ENCODE measurements at regions not wholly inside any gene's neighbourhood (a gene's known extent, or its start where the extent isn't known, plus 50 kb on each side); places are given as distances from the start of the nearest gene placed in this dataset.

- H3K9me2 ChIP-seq (ENCODE audit: insufficient read depth, low read length): no peaks in the 10 kb centered on the region
- H3K36me3 ChIP-seq (ENCODE audit: insufficient read depth, low read length): no peaks in the 10 kb centered on the region
- no peak overlapping the region for H3K27ac ChIP-seq (ENCODE audit: low read length)
- H3K9ac ChIP-seq (ENCODE audit: low read length): no peak overlapping the region
- no peaks in the 10 kb centered on the region for H4K20me1 ChIP-seq (ENCODE audit: insufficient read depth)
- no peak overlapping the region for H3K4me2 ChIP-seq (ENCODE audit: low read length)
- H3K27me3 ChIP-seq (ENCODE audit: insufficient read depth, low read depth, low read length): no peaks in the 10 kb centered on the region
- no peaks in the 10 kb centered on the region for H3F3A ChIP-seq (ENCODE audit: insufficient read depth, low read length, poor library complexity, severe bottlenecking)
- no peaks in the 10 kb centered on the region for H3K9me3 ChIP-seq (ENCODE audit: low read length)
- no peak overlapping the region for H3K4me3 ChIP-seq (ENCODE audit: low read length)
- TF ChIP-seq SMC3 (conservative IDR thresholded peaks at IDR 0.05; ENCODE audit: poor library complexity) (no peak), EZH2 (IDR thresholded peaks at IDR 0.05; ENCODE audit: borderline replicate concordance, insufficient read depth, low read length, poor library complexity, severe bottlenecking) (no peak), EP300 (conservative IDR thresholded peaks at IDR 0.05; ENCODE audit: poor library complexity, severe bottlenecking) (no peak), REST (IDR thresholded peaks at IDR 0.05; ENCODE audit: borderline replicate concordance) (no peak), RAD21 (conservative IDR thresholded peaks at IDR 0.05) (no peak), POLR2AphosphoS5 (IDR thresholded peaks at IDR 0.05) (no peak), TAF1 (IDR thresholded peaks at IDR 0.05; ENCODE audit: low read depth) (no peak), MXI1 (conservative IDR thresholded peaks at IDR 0.05; ENCODE audit: poor library complexity, severe bottlenecking) (no peak)
- TF ChIP-seq, protein P1, sequence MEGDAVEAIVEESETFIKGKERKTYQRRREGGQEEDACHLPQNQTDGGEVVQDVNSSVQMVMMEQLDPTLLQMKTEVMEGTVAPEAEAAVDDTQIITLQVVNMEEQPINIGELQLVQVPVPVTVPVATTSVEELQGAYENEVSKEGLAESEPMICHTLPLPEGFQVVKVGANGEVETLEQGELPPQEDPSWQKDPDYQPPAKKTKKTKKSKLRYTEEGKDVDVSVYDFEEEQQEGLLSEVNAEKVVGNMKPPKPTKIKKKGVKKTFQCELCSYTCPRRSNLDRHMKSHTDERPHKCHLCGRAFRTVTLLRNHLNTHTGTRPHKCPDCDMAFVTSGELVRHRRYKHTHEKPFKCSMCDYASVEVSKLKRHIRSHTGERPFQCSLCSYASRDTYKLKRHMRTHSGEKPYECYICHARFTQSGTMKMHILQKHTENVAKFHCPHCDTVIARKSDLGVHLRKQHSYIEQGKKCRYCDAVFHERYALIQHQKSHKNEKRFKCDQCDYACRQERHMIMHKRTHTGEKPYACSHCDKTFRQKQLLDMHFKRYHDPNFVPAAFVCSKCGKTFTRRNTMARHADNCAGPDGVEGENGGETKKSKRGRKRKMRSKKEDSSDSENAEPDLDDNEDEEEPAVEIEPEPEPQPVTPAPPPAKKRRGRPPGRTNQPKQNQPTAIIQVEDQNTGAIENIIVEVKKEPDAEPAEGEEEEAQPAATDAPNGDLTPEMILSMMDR (IDR thresholded peaks at IDR 0.05; ENCODE audit: poor library complexity, severe bottlenecking): no peak
- no peaks in the 10 kb centered on the region for H3K79me2 ChIP-seq (replicated peaks; ENCODE audit: insufficient read depth, low read length)
- H2AFZ ChIP-seq (ENCODE audit: low read depth, low read length): no peak overlapping the region
Observed at GRCh38 chr7:26916779-26917320, 52.5 kb upstream of the SKAP2 start.

DNA sequence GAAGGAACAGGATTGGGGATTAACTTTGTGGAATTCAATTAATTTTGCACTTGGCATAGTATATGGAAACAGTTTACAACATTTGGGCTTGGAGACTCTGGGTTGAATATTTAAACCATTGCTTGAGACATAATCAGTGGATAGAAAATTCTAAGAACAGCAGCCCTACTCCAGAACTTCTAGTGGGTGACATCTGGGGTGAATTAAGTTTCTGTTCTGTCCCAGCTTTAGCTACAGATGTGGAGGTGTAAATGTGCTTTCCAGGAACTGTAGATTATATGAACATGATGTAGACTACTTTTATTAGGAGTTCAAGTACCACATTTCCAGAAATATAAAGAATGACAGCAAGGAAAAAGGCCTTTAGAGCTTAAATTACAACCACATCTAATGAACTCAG, 51.9 kb upstream of the SKAP2 start:
- Histone ChIP-seq H3K27ac (ENCODE audit: low read length) (no peak overlapping the region), H3K9ac (ENCODE audit: low read length) (no peak overlapping the region), H3K36me3 (ENCODE audit: insufficient read depth, low read length) (no peaks in the 10 kb centered on the region), H3K27me3 (ENCODE audit: insufficient read depth, low read depth, low read length) (no peaks in the 10 kb centered on the region), H3K4me3 (ENCODE audit: low read length) (no peak overlapping the region), H3K9me3 (ENCODE audit: low read length) (no peaks in the 10 kb centered on the region), H3K9me2 (ENCODE audit: insufficient read depth, low read length) (no peaks in the 10 kb centered on the region), H3F3A (ENCODE audit: insufficient read depth, low read length, poor library complexity, severe bottlenecking) (no peaks in the 10 kb centered on the region), H3K79me2 (replicated peaks; ENCODE audit: insufficient read depth, low read length) (no peaks in the 10 kb centered on the region), H3K4me2 (ENCODE audit: low read length) (no peak overlapping the region), H4K20me1 (ENCODE audit: insufficient read depth) (no peaks in the 10 kb centered on the region), H2AFZ (ENCODE audit: low read depth, low read length) (no peak overlapping the region)
- TF ChIP-seq POLR2AphosphoS5 (IDR thresholded peaks at IDR 0.05) (no peak), TAF1 (IDR thresholded peaks at IDR 0.05; ENCODE audit: low read depth) (no peak), REST (IDR thresholded peaks at IDR 0.05; ENCODE audit: borderline replicate concordance) (no peak), SMC3 (conservative IDR thresholded peaks at IDR 0.05; ENCODE audit: poor library complexity) (no peak), MXI1 (conservative IDR thresholded peaks at IDR 0.05; ENCODE audit: poor library complexity, severe bottlenecking) (no peak), EP300 (conservative IDR thresholded peaks at IDR 0.05; ENCODE audit: poor library complexity, severe bottlenecking) (no peak), EZH2 (IDR thresholded peaks at IDR 0.05; ENCODE audit: borderline replicate concordance, insufficient read depth, low read length, poor library complexity, severe bottlenecking) (no peak), RAD21 (conservative IDR thresholded peaks at IDR 0.05) (no peak)
- TF ChIP-seq, protein P1 (IDR thresholded peaks at IDR 0.05; ENCODE audit: poor library complexity, severe bottlenecking): no peak
